ENCODE measurements at regions not wholly inside any gene's neighbourhood (a gene's known extent, or its start where the extent isn't known, plus 50 kb on each side); places are given as distances from the start of the nearest gene placed in this dataset.

DNA sequence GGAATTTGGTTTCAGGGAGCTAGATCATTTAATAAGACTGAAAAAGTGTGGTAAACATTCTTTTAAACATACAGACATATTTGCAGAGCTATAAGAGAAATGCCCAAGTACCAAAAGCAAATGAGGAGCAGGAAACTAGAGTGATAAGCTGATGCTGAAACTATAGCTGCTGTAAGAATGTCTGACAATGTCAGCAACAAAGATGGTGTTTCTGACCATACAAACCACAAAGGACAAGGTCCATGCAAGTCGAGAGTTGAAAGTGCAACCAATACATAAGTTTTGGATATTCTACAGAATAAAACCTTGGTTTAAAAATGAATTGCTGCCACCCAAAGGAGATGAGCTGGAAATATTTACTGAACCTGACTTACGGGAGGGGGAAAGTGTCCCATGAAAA, 610.2 kb downstream of the TBL1XR1 start:
- H3K4me3 Mint-ChIP-seq: no peak overlapping the region
- H3K27me3 Mint-ChIP-seq (ENCODE audit: low read depth): no peaks in the 10 kb centered on the region
- POLR2A ChIA-PET: no interaction called here
- TF ChIP-seq E2F1 (CRISPR knock-in tag; IDR thresholded peaks at IDR 0.05): no peak
- TF ChIP-seq JAZF1 (CRISPR knock-in tag; IDR thresholded peaks at IDR 0.05): no peak
- TF ChIP-seq, protein P1, sequence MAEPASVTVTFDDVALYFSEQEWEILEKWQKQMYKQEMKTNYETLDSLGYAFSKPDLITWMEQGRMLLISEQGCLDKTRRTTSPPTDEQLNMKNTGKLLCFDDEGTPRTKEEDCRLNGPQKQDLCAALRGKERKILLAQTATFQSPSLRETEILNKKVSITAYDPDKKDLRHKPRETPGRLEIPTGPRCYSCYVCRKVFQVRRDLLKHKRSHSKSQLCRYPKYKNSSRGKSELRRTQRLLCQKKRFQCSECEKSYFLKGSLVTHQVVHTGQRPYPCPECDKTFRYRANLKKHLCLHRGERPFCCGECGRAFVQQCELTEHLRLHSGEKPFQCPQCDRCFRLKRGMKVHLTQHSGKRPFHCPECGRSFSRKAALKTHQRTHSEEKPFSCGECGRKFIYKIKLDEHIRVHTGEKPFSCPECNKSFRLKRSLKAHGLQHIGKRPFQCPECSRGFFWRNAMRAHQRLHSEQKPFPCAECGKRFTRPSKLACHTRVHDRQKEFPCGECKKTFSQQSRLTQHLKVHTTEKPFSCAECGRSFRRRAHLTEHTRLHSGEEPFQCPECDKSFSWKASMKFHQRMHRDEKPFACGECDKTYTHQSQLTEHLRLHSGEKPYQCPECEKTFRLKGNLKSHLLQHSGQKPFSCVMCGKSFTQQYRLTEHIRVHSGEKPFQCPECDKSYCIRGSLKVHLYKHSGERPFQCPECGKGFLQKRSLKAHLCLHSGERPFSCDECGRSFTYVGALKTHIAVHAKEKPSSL (CRISPR knock-in tag; conservative IDR thresholded peaks at IDR 0.05): no peak
- no peak for TF ChIP-seq FOXP4 (CRISPR knock-in tag; IDR thresholded peaks at IDR 0.05)
- no peak for TF ChIP-seq ZNF317 (CRISPR knock-in tag; IDR thresholded peaks at IDR 0.05; ENCODE audit: borderline replicate concordance, low read depth)
- no peak for TF ChIP-seq RORB (CRISPR knock-in tag; IDR thresholded peaks at IDR 0.05)
- no peak for TF ChIP-seq PREB (CRISPR knock-in tag; IDR thresholded peaks at IDR 0.05; ENCODE audit: borderline replicate concordance)
- no peak for TF ChIP-seq ATF1 (CRISPR knock-in tag; IDR thresholded peaks at IDR 0.05)
- no peak for TF ChIP-seq NR2C2 (CRISPR knock-in tag; IDR thresholded peaks at IDR 0.05)
- TF ChIP-seq MLX (CRISPR knock-in tag; IDR thresholded peaks at IDR 0.05): no peak
- TF ChIP-seq TEAD4 (CRISPR knock-in tag; IDR thresholded peaks at IDR 0.05): no peak
- TF ChIP-seq TP53 (CRISPR knock-in tag; IDR thresholded peaks at IDR 0.05): no peak
- no peak for TF ChIP-seq ZNF512 (CRISPR knock-in tag; IDR thresholded peaks at IDR 0.05; ENCODE audit: borderline replicate concordance)
- TF ChIP-seq, protein P2, sequence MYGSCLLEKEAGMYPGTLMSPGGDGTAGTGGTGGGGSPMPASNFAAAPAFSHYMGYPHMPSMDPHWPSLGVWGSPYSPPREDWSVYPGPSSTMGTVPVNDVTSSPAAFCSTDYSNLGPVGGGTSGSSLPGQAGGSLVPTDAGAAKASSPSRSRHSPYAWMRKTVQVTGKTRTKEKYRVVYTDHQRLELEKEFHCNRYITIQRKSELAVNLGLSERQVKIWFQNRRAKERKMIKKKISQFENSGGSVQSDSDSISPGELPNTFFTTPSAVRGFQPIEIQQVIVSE (CRISPR knock-in tag; IDR thresholded peaks at IDR 0.05; ENCODE audit: borderline replicate concordance): no peak
- CTCF ChIA-PET: no interaction called here
- DNase-seq (ENCODE audit: low spot score): no peak
- H3K27ac Mint-ChIP-seq: no peak overlapping the region
- peaks cover 14% of the 10 kb centered on the region for H3K9me3 Mint-ChIP-seq
- H3K4me1 Mint-ChIP-seq: no peaks in the 10 kb centered on the region
- no peak for ATAC-seq
- peaks cover 3% of the 10 kb centered on the region; the same call in 1 of the 2 replicates for H3K36me3 Mint-ChIP-seq

GRCh38 chr3:176584413-176585176, 612.7 kb downstream of the TBL1XR1 start:
- DNase-seq (ENCODE audit: low spot score) (no peak), ATAC-seq (no peak)
- no peaks in the 10 kb centered on the region for H3K4me1 Mint-ChIP-seq
- CTCF ChIA-PET: no interaction called here
- POLR2A ChIA-PET: no interaction called here
- no peak overlapping the region for H3K4me3 Mint-ChIP-seq
- peaks cover 3% of the 10 kb centered on the region; the same call in 1 of the 2 replicates for H3K36me3 Mint-ChIP-seq
- H3K27me3 Mint-ChIP-seq (ENCODE audit: low read depth): no peaks in the 10 kb centered on the region
- peaks cover 14% of the 10 kb centered on the region for H3K9me3 Mint-ChIP-seq
- no peak overlapping the region for H3K27ac Mint-ChIP-seq
- no peak for TF ChIP-seq USF1 (CRISPR knock-in tag; IDR thresholded peaks at IDR 0.05)
- TF ChIP-seq ESRRA (CRISPR knock-in tag; IDR thresholded peaks at IDR 0.05; ENCODE audit: borderline replicate concordance): no peak
- TF ChIP-seq CTCF (IDR thresholded peaks at IDR 0.05): no peak
- no peak for TF ChIP-seq ZBTB43 (CRISPR knock-in tag; IDR thresholded peaks at IDR 0.05)
- TF ChIP-seq NR1H2 (CRISPR knock-in tag; IDR thresholded peaks at IDR 0.05): no peak
- TF ChIP-seq ZNF416 (CRISPR knock-in tag; IDR thresholded peaks at IDR 0.05): no peak
- TF ChIP-seq KAT7 (CRISPR knock-in tag; IDR thresholded peaks at IDR 0.05; ENCODE audit: borderline replicate concordance): no peak

All from WTC11 (cell line).